AG10803 (cell line): ENCODE measurements at regions not wholly inside any gene's neighbourhood (a gene's known extent, or its start where the extent isn't known, plus 50 kb on each side); places are given as distances from the start of the nearest gene placed in this dataset.
"Not testable (repeated sequence)": the region's sequence is repeated elsewhere in the genome, so short reads cannot be mapped to it uniquely, and the experiment has no call there.

Experiments used
- DNase-seq: peaks from one replicate; pipeline ENCODE4 v3.0.0; 2010; ENCODE audit warnings: low read depth
- H3K4me3 ChIP-seq: 2 replicates; pipeline ENCODE4 v1.5.1; 2011; ENCODE audit warnings: mild to moderate bottlenecking, low read length, control low read depth
- CTCF ChIP-seq: conservative IDR thresholded peaks from 2 replicates; pipeline ENCODE4 v1.5.1; 2011; ENCODE audit warnings: mild to moderate bottlenecking, low read length, control low read depth, inconsistent platforms

GRCh38 chr9:7315746-7316145 lies 483.8 kb downstream of the DMAC1 start:
- H3K4me3 ChIP-seq: no peak overlapping the region
- no peak for DNase-seq
- no peak for TF ChIP-seq CTCF

GRCh38 chr9:7315116-7315515 lies 484.5 kb downstream of the DMAC1 start:
- no peak overlapping the region for H3K4me3 ChIP-seq
- DNase-seq: no peak
- no peak for TF ChIP-seq CTCF

GRCh38 chr9:7313389-7313788 lies 486.2 kb downstream of the DMAC1 start:
- no peak for TF ChIP-seq CTCF
- no peak overlapping the region for H3K4me3 ChIP-seq
- no peak for DNase-seq

- DNase-seq, H3K4me3 ChIP-seq: not testable (repeated sequence)
Measured at GRCh38 chr9:7309051-7309450, 490.5 kb downstream of the DMAC1 start.

GRCh38 chr9:7305677-7306076 lies 493.9 kb downstream of the DMAC1 start:
- no peak overlapping the region for H3K4me3 ChIP-seq
- no peak for DNase-seq
- no peak for TF ChIP-seq CTCF

GRCh38 chr9:7304627-7304995 lies 495.0 kb downstream of the DMAC1 start:
- no peak overlapping the region for H3K4me3 ChIP-seq
- TF ChIP-seq CTCF: no peak
- no peak for DNase-seq

- no peak for DNase-seq
- TF ChIP-seq CTCF: no peak
- H3K4me3 ChIP-seq: no peak overlapping the region
Measured at GRCh38 chr9:7303907-7304626, 495.5 kb downstream of the DMAC1 start.

GRCh38 chr9:7300484-7300883 lies 499.1 kb downstream of the DMAC1 start:
- no peak for DNase-seq
- no peak for TF ChIP-seq CTCF
- no peak overlapping the region for H3K4me3 ChIP-seq
